GM20431 (cell line): ENCODE measurements at regions not wholly inside any gene's neighbourhood (a gene's known extent, or its start where the extent isn't known, plus 50 kb on each side); places are given as distances from the start of the nearest gene placed in this dataset.

ENCODE experiments used
- in situ Hi-C: fragments of 300-500 bp; cut with MseI, MboI; formaldehyde crosslinking; loops from one replicate; pipeline ENCODE4 v1.15.0; 2020; ENCODE audit warnings: low sequenced_read_pairs; ENCODE audit not compliant: unreplicated experiment

DNA sequence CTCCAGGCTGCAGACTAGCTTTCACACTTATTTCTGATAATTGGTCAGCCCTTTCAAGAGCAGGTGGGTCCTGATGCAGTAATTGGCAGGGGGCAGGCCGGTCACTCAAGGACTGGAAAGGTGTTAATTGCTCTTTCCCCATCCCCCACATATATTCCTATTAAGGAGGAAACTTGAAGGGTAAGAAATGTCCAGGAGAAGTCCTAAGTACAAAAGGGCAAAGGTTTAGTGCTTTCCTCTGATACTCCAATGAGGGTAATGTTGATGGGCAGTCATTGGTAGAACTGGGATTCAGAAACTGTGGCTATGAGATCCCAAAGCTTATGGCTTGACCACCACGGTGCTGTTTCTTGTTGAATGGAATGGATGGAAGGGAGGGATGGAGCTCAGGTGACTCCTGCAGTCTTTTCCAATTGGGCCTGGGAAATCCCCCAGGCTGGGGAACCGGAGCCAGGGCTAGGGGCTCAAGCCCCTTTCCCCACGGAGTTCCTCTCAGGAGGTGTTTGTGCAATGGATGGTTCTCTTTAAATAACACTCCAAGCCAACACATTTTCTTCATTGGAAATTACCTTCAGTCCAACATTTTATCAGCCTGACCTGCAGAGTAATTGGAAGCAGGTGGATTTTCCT lies 103.2 kb upstream of the ALDH1B1 start:
- in situ Hi-C loops = loop anchor here (10.0 to 25.0 kb wide), 2 partner anchors 55 to 102 kb away; no protein-coding TSS in a partner anchor

- in situ Hi-C loops = loop anchor here (10.0 to 25.0 kb wide), 2 partner anchors 56 to 101 kb away; no protein-coding TSS in a partner anchor
Measured at GRCh38 chr9:38288502-38288901, 104.0 kb upstream of the ALDH1B1 start.

DNA sequence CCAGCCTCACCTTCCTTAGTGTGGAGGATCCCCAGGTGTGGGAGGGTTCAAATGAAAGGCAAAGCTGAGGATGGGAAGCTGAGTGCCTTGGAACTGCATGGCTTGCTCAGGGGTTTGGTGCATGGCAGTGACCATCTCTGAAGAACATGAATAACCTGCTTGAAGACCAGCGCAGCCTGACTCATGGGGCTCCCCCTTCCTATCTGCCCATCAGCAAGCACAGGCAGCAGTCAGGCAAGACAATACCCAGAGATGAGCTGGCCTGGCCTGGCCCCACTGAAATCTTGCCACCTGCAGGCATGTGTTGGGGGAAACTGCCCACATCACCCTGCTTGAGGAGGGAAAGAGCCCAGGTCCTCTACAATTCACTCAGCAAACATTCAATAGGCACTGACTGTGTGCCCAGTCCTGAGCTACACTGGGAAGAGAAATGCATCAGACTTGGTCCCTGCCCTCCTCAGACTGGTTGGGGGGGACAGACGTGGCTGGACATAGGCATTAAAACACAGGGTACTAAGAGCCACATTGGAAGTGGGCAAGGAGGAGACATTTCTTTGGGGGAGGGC lies 105.0 kb upstream of the ALDH1B1 start:
- in situ Hi-C loops = loop anchor here (10.0 to 25.0 kb wide), 2 partner anchors 57 to 100 kb away; no protein-coding TSS in a partner anchor

DNA sequence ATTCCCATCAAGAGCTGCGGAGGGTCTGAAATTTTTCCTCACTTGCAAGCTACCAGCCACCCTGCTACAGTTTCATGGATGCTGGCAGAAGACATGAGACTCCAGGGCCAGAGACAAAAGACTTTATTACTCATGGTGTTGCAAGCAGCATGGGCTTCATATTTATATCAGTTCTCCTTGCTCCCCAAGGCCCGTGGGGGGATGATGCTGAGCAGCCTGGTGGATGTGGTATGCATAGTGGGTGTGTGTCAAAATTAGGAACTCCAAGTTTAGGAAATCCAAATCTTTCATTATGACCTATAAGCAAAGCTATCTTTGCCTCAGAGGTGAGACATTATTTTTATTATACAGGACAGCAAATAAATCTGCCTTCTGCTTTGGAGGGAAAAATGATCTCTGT lies 105.7 kb upstream of the ALDH1B1 start:
- in situ Hi-C loops = loop anchor here (10.0 to 25.0 kb wide), 2 partner anchors 58 to 99 kb away; no protein-coding TSS in a partner anchor

GRCh38 chr9:38286357-38286756 lies 106.1 kb upstream of the ALDH1B1 start:
- in situ Hi-C loops = loop anchor here (10.0 to 25.0 kb wide), 2 partner anchors 58 to 99 kb away; no protein-coding TSS in a partner anchor

GRCh38 chr9:38285236-38285635 lies 107.3 kb upstream of the ALDH1B1 start:
- in situ Hi-C loops = loop anchor here (10.0 to 25.0 kb wide), 2 partner anchors 60 to 98 kb away; no protein-coding TSS in a partner anchor

DNA sequence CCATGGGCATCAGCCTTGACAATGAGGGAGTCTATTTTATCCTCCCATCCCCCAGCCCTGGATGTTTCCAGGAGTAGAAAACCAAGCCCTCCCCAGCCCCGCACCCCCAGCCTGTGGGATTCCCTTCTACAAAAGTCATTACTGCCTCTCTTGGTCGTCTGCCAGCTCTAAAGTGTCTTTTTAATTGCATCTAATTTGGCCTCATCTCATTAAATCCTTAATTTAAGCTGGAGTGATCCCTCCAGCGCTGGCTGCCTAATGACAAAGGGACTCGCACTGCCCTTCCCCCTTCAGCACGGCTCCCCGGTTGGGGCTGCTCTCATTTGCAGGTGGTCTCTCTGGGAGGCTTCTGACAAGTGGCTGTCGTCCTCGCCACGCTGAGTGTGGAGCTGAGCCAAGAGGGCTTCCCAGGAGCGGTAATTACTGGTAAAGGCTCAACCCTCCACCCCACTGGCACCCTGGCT lies 107.9 kb upstream of the ALDH1B1 start:
- in situ Hi-C loops = loop anchor here (10.0 to 25.0 kb wide), 2 partner anchors 60 to 97 kb away; no protein-coding TSS in a partner anchor

GRCh38 chr9:38284039-38284575 lies 108.4 kb upstream of the ALDH1B1 start:
- in situ Hi-C loops = loop anchor here (10.0 to 25.0 kb wide), 2 partner anchors 61 to 97 kb away; no protein-coding TSS in a partner anchor

DNA sequence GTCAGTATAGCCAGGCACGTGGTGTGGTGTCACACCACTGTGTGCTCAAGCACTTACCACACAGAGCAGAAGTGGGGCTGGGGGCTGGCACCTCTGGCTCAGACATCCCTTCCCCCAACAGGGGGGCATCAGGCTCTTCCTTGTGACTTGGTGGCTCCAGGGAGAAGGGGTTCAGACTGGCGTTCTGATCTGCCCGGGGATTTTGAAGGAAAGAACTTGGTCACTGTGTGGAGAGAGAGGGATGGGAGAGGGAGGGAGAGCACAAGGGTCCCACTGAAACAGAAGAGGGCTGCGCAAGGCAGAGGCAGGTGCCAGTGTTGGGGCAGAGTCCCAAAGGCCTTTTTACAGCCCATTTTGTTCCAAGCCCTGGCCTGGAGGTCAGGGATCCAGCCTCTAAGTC lies 109.7 kb upstream of the ALDH1B1 start:
- in situ Hi-C loops = loop anchor here (10.0 to 25.0 kb wide), 2 partner anchors 62 to 95 kb away; no protein-coding TSS in a partner anchor

- in situ Hi-C loops = loop anchor here (10.0 to 25.0 kb wide), 2 partner anchors 63 to 95 kb away; no protein-coding TSS in a partner anchor
Measured at GRCh38 chr9:38281917-38282316, 110.6 kb upstream of the ALDH1B1 start.

DNA sequence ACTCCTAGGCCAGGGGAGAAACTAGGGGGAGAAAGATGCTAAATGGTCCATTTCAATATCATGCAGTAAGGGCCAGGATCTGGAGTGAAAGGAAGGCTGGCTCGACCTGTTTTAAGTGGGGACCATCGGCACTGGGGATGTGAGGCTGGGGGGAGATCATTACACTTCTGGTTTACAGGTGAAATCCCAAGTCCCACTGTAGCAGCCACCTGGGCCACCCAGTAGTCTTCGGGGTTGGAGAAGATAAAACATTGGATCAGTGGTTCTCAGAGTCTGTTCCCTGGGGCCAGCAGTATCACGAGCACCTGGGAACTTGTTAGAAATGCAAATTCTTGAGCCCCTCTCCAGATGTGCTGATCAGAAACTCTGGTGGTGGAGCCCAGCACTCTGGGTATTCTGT lies 111.3 kb upstream of the ALDH1B1 start:
- in situ Hi-C loops = loop anchor here (10.0 to 25.0 kb wide), 2 partner anchors 64 to 94 kb away; no protein-coding TSS in a partner anchor

DNA sequence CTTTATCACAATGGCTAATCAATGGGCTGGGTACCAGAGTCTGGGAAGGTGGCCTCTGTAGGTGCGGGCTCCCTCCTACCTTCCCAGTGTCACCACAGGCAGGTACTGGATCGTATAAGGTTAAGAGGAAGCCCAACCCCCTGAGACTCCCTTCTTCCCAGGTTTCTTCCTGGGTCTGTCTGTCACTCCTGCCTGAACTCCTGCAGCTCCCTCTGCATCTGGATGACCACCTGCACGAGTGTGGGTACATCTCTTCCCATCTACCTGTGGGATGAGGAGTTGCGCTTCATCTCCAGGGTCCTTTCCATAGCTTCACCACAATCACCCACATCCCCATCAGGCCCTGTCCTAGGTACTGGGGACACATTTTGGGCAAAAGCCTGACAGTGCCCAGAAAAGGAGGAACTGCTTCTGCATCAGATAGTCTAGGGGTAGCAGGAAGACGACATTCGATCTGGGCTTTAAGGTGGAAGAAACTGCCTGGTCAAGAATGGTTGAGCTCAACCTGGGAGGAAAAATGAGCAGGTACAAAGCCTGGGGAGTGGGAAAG lies 112.2 kb upstream of the ALDH1B1 start:
- in situ Hi-C loops = loop anchor here (10.0 to 25.0 kb wide), 2 partner anchors 64 to 93 kb away; no protein-coding TSS in a partner anchor

DNA sequence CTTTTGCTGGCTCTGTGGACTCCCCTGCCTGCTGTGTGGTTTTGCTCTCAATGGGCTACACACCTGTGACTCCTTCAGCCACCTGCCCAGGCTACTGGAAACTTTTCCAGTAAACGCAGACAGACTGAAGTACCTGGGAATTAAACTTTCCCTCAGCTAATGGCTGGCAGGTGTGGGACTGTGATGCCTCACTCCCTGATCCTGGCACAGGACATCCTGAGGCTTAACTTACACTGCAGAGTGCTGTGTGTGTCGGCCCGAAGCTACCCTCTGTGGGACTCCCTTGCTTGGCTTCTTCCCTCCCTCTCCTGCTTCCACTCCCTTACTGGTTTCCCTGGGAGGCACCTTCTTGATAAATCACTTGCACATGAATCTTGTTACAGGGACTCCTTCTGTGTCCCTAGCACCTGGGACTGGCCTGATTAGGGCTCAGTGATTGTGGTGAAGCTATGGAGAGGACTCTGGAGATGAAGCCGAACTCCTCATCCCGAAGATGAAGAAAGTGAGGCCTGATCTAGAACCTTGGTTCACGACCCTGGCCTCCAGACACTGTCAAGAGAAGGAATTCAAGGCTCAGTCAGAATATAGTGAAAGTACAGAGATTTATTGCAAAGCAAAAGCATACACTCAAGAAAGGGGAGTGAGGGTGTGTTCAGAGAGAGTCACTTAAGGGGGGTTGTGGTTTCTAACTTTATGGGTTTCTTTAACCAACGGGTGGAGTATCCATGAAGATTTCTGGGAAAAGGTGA lies 113.4 kb upstream of the ALDH1B1 start:
- in situ Hi-C loops = loop anchor here (25.0 kb wide), 1 partner anchor 92 kb away; no protein-coding TSS in a partner anchor

DNA sequence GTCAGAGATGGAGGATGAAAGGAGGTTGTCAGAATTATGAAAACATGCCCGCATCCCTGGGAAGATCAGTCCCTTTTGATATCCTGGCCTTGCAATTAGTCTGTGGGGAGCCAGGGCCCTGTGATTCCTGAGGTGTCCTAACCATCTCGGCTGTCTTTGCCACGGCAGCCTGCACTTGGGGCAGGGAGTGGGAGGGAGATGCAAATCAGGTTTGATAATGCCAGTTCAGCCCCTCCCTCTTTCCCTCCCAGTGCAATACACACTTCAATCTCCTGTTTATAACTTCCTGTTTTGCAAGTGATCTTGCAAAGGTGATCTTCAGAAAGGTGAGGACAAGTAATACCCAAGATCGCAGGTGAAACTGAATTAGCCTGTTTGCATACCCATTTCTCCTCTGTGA lies 114.0 kb upstream of the ALDH1B1 start:
- in situ Hi-C loops = loop anchor here (25.0 kb wide), 1 partner anchor 91 kb away; no protein-coding TSS in a partner anchor

DNA sequence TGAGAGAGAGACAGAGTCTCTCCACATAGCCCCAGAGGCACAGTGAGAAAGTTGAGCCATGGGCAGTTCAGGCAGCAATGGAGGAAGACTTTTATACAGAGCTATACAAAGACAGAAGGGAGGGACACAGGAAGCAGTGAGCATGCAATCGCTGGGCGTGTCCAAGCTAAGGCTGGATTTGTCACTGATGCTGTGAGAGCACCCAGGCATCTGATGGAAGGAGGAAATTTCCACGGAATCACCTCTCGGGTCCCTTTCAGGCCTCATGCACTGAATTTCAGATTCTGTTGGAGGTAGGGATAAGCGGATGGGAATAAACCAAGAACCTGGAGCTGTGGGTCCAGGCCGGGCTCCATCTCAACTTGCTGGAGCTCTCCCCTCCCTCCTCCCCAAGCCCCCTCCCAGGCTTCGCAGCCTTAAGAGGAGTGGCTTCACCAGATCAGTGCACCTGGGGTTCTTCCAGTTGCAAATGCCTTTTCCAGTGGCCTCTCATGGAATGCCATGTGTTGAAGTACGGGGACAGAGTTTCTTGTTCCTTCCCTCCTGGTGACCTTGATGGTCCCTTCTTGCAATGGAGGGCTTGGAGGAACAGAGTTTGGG lies 114.8 kb upstream of the ALDH1B1 start:
- in situ Hi-C loops = loop anchor here (25.0 kb wide), 1 partner anchor 90 kb away; no protein-coding TSS in a partner anchor

- in situ Hi-C loops = loop anchor here (25.0 kb wide), 1 partner anchor 90 kb away; no protein-coding TSS in a partner anchor
Measured at GRCh38 chr9:38276771-38277439, 115.6 kb upstream of the ALDH1B1 start.

- in situ Hi-C loops = loop anchor here (25.0 kb wide), 2 partner anchors 87 to 362 kb away; partner anchors contain the start of gene SLC25A51
Measured at GRCh38 chr9:38274800-38275199, 117.7 kb upstream of the ALDH1B1 start.

GRCh38 chr9:38272710-38273109 lies 119.8 kb upstream of the ALDH1B1 start:
- in situ Hi-C loops = loop anchor here (25.0 kb wide), 1 partner anchor 360 kb away; the partner anchor contains the start of gene SLC25A51
